Mononuclear cell (primary cell): ENCODE measurements at regions not wholly inside any gene's neighbourhood (a gene's known extent, or its start where the extent isn't known, plus 50 kb on each side); places are given as distances from the start of the nearest gene placed in this dataset.

ENCODE experiments used
- H3K27me3 ChIP-seq: 2 replicates; pipeline ENCODE4 v1.6.0; 2011; ENCODE audit warnings: low read length, control low read depth; ENCODE audit not compliant: insufficient read depth
- H3K4me1 ChIP-seq: 2 replicates; pipeline ENCODE4 v1.5.1; 2011; ENCODE audit warnings: mild to moderate bottlenecking, low read length, control low read depth; ENCODE audit not compliant: insufficient read depth
- H3K4me3 ChIP-seq: 2 replicates; pipeline ENCODE4 v1.5.1; 2011; ENCODE audit warnings: mild to moderate bottlenecking, low read length, moderate library complexity
- H3K9me3 ChIP-seq: 2 replicates; pipeline ENCODE4 v1.5.1; 2011; ENCODE audit warnings: low read depth, mild to moderate bottlenecking, control low read depth, low read length

GRCh38 chr2:236632295-236633218 lies 62.9 kb downstream of the ACKR3 start:
- Histone ChIP-seq H3K4me3 (no peak overlapping the region), H3K27me3 (no peaks in the 10 kb centered on the region), H3K4me1 (no peaks in the 10 kb centered on the region), H3K9me3 (no peaks in the 10 kb centered on the region)

GRCh38 chr2:236633219-236633570 lies 63.6 kb downstream of the ACKR3 start:
- no peaks in the 10 kb centered on the region for H3K9me3 ChIP-seq
- no peaks in the 10 kb centered on the region for H3K27me3 ChIP-seq
- H3K4me3 ChIP-seq = no peak overlapping the region
- no peaks in the 10 kb centered on the region for H3K4me1 ChIP-seq

- Histone ChIP-seq H3K9me3 (no peaks in the 10 kb centered on the region), H3K27me3 (no peaks in the 10 kb centered on the region), H3K4me3 (no peak overlapping the region), H3K4me1 (no peaks in the 10 kb centered on the region)
Measured at GRCh38 chr2:236633775-236634560, 64.3 kb downstream of the ACKR3 start.

- Histone ChIP-seq H3K27me3 (no peaks in the 10 kb centered on the region), H3K4me3 (no peak overlapping the region), H3K9me3 (no peaks in the 10 kb centered on the region), H3K4me1 (no peaks in the 10 kb centered on the region)
Measured at GRCh38 chr2:236636261-236636660, 66.6 kb downstream of the ACKR3 start.

- Histone ChIP-seq H3K9me3 (no peaks in the 10 kb centered on the region), H3K4me1 (no peaks in the 10 kb centered on the region), H3K4me3 (no peak overlapping the region), H3K27me3 (no peaks in the 10 kb centered on the region)
Measured at GRCh38 chr2:236636714-236637470, 67.3 kb downstream of the ACKR3 start.

GRCh38 chr2:236637686-236638569 lies 68.3 kb downstream of the ACKR3 start:
- Histone ChIP-seq H3K4me3 (no peak overlapping the region), H3K27me3 (no peaks in the 10 kb centered on the region), H3K9me3 (no peaks in the 10 kb centered on the region), H3K4me1 (no peaks in the 10 kb centered on the region)

GRCh38 chr2:236638707-236639106 lies 69.1 kb downstream of the ACKR3 start:
- no peak overlapping the region for H3K4me3 ChIP-seq
- H3K4me1 ChIP-seq = no peaks in the 10 kb centered on the region
- H3K27me3 ChIP-seq = peaks cover 2% of the 10 kb centered on the region
- no peaks in the 10 kb centered on the region for H3K9me3 ChIP-seq

GRCh38 chr2:236639461-236640235 lies 70.0 kb downstream of the ACKR3 start:
- Histone ChIP-seq H3K4me1 (no peaks in the 10 kb centered on the region), H3K9me3 (no peaks in the 10 kb centered on the region), H3K4me3 (no peak overlapping the region), H3K27me3 (peaks cover 3% of the 10 kb centered on the region)

GRCh38 chr2:236641051-236641726 lies 71.6 kb downstream of the ACKR3 start:
- Histone ChIP-seq H3K4me3 (no peak overlapping the region), H3K9me3 (no peaks in the 10 kb centered on the region), H3K27me3 (peaks cover 3% of the 10 kb centered on the region), H3K4me1 (no peaks in the 10 kb centered on the region)

- Histone ChIP-seq H3K9me3 (no peaks in the 10 kb centered on the region), H3K27me3 (peaks cover 3% of the 10 kb centered on the region), H3K4me1 (no peaks in the 10 kb centered on the region), H3K4me3 (no peak overlapping the region)
Measured at GRCh38 chr2:236642125-236642524, 72.5 kb downstream of the ACKR3 start.

- no peaks in the 10 kb centered on the region for H3K4me1 ChIP-seq
- peaks cover 3% of the 10 kb centered on the region for H3K27me3 ChIP-seq
- H3K9me3 ChIP-seq = no peaks in the 10 kb centered on the region
- H3K4me3 ChIP-seq = no peak overlapping the region
Measured at GRCh38 chr2:236642584-236643291, 73.1 kb downstream of the ACKR3 start.

GRCh38 chr2:236643480-236643879 lies 73.9 kb downstream of the ACKR3 start:
- Histone ChIP-seq H3K4me1 (no peaks in the 10 kb centered on the region), H3K9me3 (no peaks in the 10 kb centered on the region), H3K4me3 (no peak overlapping the region)

GRCh38 chr2:236644067-236644466 lies 74.4 kb downstream of the ACKR3 start:
- H3K4me1 ChIP-seq = no peaks in the 10 kb centered on the region
- no peak overlapping the region for H3K4me3 ChIP-seq
- H3K27me3 ChIP-seq = peaks cover 3% of the 10 kb centered on the region
- no peaks in the 10 kb centered on the region for H3K9me3 ChIP-seq

More at GRCh38 chr2:236643480-236643879, 73.9 kb downstream of the ACKR3 start:
- peaks cover 3% of the 10 kb centered on the region for H3K27me3 ChIP-seq
